ENCODE measurements at regions not wholly inside any gene's neighbourhood (a gene's known extent, or its start where the extent isn't known, plus 50 kb on each side); places are given as distances from the start of the nearest gene placed in this dataset.

- Histone ChIP-seq H3K14ac (ENCODE audit: low read length) (no peak overlapping the region), H3K36me3 (ENCODE audit: control insufficient read depth in 1 of 2, insufficient read depth in 2 of 2, low read length in 2 of 2) (no peaks in the 10 kb centered on the region), H3K9ac (ENCODE audit: low read length) (no peak overlapping the region), H3K4me3 (ENCODE audit: low read depth, low read length) (no peak overlapping the region), H3K4me2 (ENCODE audit: low read length) (no peak overlapping the region), H3K23ac (ENCODE audit: low read length) (no peak overlapping the region), H4K8ac (ENCODE audit: low read depth, low read length) (no peak overlapping the region), H3K4ac (ENCODE audit: low read depth, low read length) (no peak overlapping the region), H4K91ac (ENCODE audit: low read depth, low read length) (no peak overlapping the region), H3K18ac (ENCODE audit: low read length) (no peak overlapping the region), H2AFZ (ENCODE audit: insufficient read depth, low read length, poor library complexity) (no peak overlapping the region), H3K79me2 (ENCODE audit: control insufficient read depth, insufficient read depth, low read length, poor library complexity) (no peaks in the 10 kb centered on the region), H3K9me3 (ENCODE audit: insufficient read depth, low read depth, low read length) (peaks cover 3% of the 10 kb centered on the region), H2BK12ac (ENCODE audit: low read length) (no peak overlapping the region), H3K4me1 (ENCODE audit: control insufficient read depth in 1 of 2, insufficient read depth in 2 of 2, low read length in 2 of 2) (peaks cover 0 to 4% of the 10 kb centered on the region in 2 experiments), H4K12ac (ENCODE audit: low read depth, low read length) (no peak overlapping the region), H2BK120ac (ENCODE audit: insufficient read depth, low read length, poor library complexity) (no peak overlapping the region), H3K27me3 (ENCODE audit: insufficient read depth, low read length) (no peaks in the 10 kb centered on the region), H2BK5ac (ENCODE audit: low read depth, low read length, poor library complexity) (no peak overlapping the region), H3K27ac (ENCODE audit: low read depth, low read length) (no peak overlapping the region), H3K79me1 (ENCODE audit: low read length) (no peaks in the 10 kb centered on the region), H2AK5ac (ENCODE audit: low read length) (no peak overlapping the region)
- WGBS (ENCODE audit: extremely low coverage, insufficient coverage, insufficient read length) = no CpG with 5 or more reads among the region's 2 CpGs
- no peak for DNase-seq
Observed at GRCh38 chr1:242692988-242693387, 168.5 kb upstream of the PLD5 start.

DNA sequence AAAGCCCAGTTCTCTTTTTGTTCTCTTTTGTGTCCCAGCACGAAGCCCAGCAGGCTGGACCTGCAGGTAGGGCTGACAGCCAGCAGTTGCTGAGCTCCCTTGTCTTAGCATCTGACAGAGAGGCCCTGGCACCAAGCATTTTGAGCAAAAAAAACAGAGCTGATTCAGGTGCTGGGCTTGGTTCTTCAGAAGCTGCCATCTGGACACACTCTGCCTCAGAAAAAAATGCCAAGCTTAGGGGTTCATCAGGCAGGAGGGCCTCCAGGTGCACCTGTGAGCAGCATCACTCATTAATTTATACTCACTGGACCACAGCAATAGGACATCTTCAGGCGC lies 167.1 kb upstream of the PLD5 start:
- H4K91ac ChIP-seq (ENCODE audit: low read depth, low read length) = no peak overlapping the region
- H4K8ac ChIP-seq (ENCODE audit: low read depth, low read length) = no peak overlapping the region
- no peak overlapping the region for H3K27ac ChIP-seq (ENCODE audit: low read depth, low read length)
- DNase-seq = no peak
- no peak overlapping the region for H3K4me3 ChIP-seq (ENCODE audit: low read depth, low read length)
- H3K14ac ChIP-seq (ENCODE audit: low read length) = no peak overlapping the region
- no peaks in the 10 kb centered on the region for H3K36me3 ChIP-seq (ENCODE audit: control insufficient read depth in 1 of 2, insufficient read depth in 2 of 2, low read length in 2 of 2)
- H3K18ac ChIP-seq (ENCODE audit: low read length) = no peak overlapping the region
- no peak overlapping the region for H3K9ac ChIP-seq (ENCODE audit: low read length)
- H2BK5ac ChIP-seq (ENCODE audit: low read depth, low read length, poor library complexity) = no peak overlapping the region
- H3K4ac ChIP-seq (ENCODE audit: low read depth, low read length) = no peak overlapping the region
- H3K4me2 ChIP-seq (ENCODE audit: low read length) = no peak overlapping the region
- H4K12ac ChIP-seq (ENCODE audit: low read depth, low read length) = no peak overlapping the region
- H3K27me3 ChIP-seq (ENCODE audit: insufficient read depth, low read length) = no peaks in the 10 kb centered on the region
- H3K9me3 ChIP-seq (ENCODE audit: insufficient read depth, low read depth, low read length) = peaks cover 3% of the 10 kb centered on the region
- H3K79me2 ChIP-seq (ENCODE audit: control insufficient read depth, insufficient read depth, low read length, poor library complexity) = no peaks in the 10 kb centered on the region
- no peak overlapping the region for H2AFZ ChIP-seq (ENCODE audit: insufficient read depth, low read length, poor library complexity)
- no peak overlapping the region for H2BK12ac ChIP-seq (ENCODE audit: low read length)
- no peak overlapping the region for H2BK120ac ChIP-seq (ENCODE audit: insufficient read depth, low read length, poor library complexity)
- peaks cover 0 to 4% of the 10 kb centered on the region in 2 experiments for H3K4me1 ChIP-seq (ENCODE audit: control insufficient read depth in 1 of 2, insufficient read depth in 2 of 2, low read length in 2 of 2)
- WGBS (ENCODE audit: extremely low coverage, insufficient coverage, insufficient read length) = no CpG with 5 or more reads among the region's 2 CpGs
- no peak overlapping the region for H3K23ac ChIP-seq (ENCODE audit: low read length)
- no peak overlapping the region for H2AK5ac ChIP-seq (ENCODE audit: low read length)
- H3K79me1 ChIP-seq (ENCODE audit: low read length) = no peaks in the 10 kb centered on the region

DNA sequence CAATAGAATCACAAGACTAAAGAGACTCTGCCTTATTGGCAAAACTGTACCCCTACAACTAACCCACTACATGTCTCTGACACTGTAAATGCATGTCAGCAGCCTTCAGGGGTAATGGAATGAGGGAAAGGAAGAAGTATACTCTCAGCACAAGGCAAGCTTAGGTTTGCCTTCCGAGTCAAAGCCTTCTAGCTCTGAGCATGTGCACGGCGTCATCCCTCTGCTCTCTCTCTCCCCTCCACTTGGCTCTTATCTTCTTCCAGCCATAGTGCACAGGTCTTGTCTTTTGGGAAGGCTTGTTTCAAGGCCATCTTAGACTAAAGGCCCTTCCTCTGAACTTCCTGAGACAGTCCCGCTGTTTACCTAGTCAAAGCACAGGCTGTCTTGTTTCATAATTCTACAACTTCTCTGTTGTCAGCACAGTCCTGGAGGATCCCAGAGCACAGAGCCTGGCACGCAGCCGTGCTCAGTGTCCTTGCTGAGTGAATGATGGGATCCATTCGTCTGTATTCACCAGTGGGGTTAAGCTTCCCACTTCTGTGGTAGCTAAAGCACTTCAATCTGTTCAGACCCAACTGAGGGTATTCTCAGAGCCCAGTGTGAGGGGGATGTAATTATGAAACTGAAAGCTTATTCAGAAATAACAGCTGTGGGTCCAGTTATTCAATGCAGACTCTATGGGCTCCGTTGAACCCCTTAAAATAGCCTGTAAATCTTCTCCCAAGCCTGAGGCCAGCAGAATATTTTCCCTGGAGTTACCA lies 166.5 kb upstream of the PLD5 start:
- Histone ChIP-seq H4K91ac (ENCODE audit: low read depth, low read length) (no peak overlapping the region), H4K12ac (ENCODE audit: low read depth, low read length) (no peak overlapping the region), H3K27ac (ENCODE audit: low read depth, low read length) (no peak overlapping the region), H3K14ac (ENCODE audit: low read length) (no peak overlapping the region), H2BK120ac (ENCODE audit: insufficient read depth, low read length, poor library complexity) (no peak overlapping the region), H4K8ac (ENCODE audit: low read depth, low read length) (no peak overlapping the region), H3K79me1 (ENCODE audit: low read length) (no peaks in the 10 kb centered on the region), H3K18ac (ENCODE audit: low read length) (no peak overlapping the region), H3K4me3 (ENCODE audit: low read depth, low read length) (no peak overlapping the region), H2AK5ac (ENCODE audit: low read length) (no peak overlapping the region), H3K4me1 (ENCODE audit: control insufficient read depth in 1 of 2, insufficient read depth in 2 of 2, low read length in 2 of 2) (peaks cover 0 to 4% of the 10 kb centered on the region in 2 experiments), H3K27me3 (ENCODE audit: insufficient read depth, low read length) (no peaks in the 10 kb centered on the region), H3K36me3 (ENCODE audit: control insufficient read depth in 1 of 2, insufficient read depth in 2 of 2, low read length in 2 of 2) (no peaks in the 10 kb centered on the region), H3K23ac (ENCODE audit: low read length) (no peak overlapping the region), H2AFZ (ENCODE audit: insufficient read depth, low read length, poor library complexity) (no peak overlapping the region), H3K79me2 (ENCODE audit: control insufficient read depth, insufficient read depth, low read length, poor library complexity) (no peaks in the 10 kb centered on the region), H3K9ac (ENCODE audit: low read length) (no peak overlapping the region), H3K9me3 (ENCODE audit: insufficient read depth, low read depth, low read length) (peaks cover 3% of the 10 kb centered on the region), H3K4ac (ENCODE audit: low read depth, low read length) (no peak overlapping the region), H3K4me2 (ENCODE audit: low read length) (no peak overlapping the region), H2BK5ac (ENCODE audit: low read depth, low read length, poor library complexity) (no peak overlapping the region), H2BK12ac (ENCODE audit: low read length) (no peak overlapping the region)
- WGBS (ENCODE audit: extremely low coverage, insufficient coverage, insufficient read length) = no CpG with 5 or more reads among the region's 8 CpGs
- DNase-seq = no peak

DNA sequence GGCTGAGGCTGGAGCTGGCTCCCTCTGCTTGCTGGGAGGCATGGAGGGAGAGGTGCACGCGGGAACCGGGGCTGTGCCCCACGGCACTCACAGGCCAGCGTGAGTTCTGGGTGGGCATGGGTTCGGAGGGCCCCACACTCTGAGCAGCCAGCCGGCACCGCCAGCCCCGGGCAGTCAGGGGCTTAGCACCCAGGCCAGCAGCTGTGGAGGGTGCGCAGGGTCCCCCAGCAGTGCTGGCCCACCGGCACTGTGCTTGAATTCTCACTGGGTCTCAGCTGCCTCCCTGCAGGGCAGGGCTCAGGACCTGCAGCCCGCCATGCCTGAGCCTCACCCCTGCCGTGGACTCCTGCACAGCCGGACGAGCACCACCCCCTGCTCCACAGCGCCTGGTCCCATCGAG lies 164.9 kb upstream of the PLD5 start:
- Histone ChIP-seq H3K27me3 (ENCODE audit: insufficient read depth, low read length) (no peaks in the 10 kb centered on the region), H3K27ac (ENCODE audit: low read depth, low read length) (no peak overlapping the region), H4K12ac (ENCODE audit: low read depth, low read length) (no peak overlapping the region), H3K14ac (ENCODE audit: low read length) (no peak overlapping the region), H4K8ac (ENCODE audit: low read depth, low read length) (no peak overlapping the region), H3K9ac (ENCODE audit: low read length) (no peak overlapping the region), H3K36me3 (ENCODE audit: control insufficient read depth in 1 of 2, insufficient read depth in 2 of 2, low read length in 2 of 2) (no peaks in the 10 kb centered on the region), H2BK120ac (ENCODE audit: insufficient read depth, low read length, poor library complexity) (no peak overlapping the region), H3K4me2 (ENCODE audit: low read length) (no peak overlapping the region), H3K4ac (ENCODE audit: low read depth, low read length) (no peak overlapping the region), H4K91ac (ENCODE audit: low read depth, low read length) (no peak overlapping the region), H2BK5ac (ENCODE audit: low read depth, low read length, poor library complexity) (no peak overlapping the region), H3K79me2 (ENCODE audit: control insufficient read depth, insufficient read depth, low read length, poor library complexity) (no peaks in the 10 kb centered on the region), H2AFZ (ENCODE audit: insufficient read depth, low read length, poor library complexity) (no peak overlapping the region), H3K18ac (ENCODE audit: low read length) (no peak overlapping the region), H3K9me3 (ENCODE audit: insufficient read depth, low read depth, low read length) (peaks cover 3% of the 10 kb centered on the region), H3K79me1 (ENCODE audit: low read length) (no peaks in the 10 kb centered on the region), H3K23ac (ENCODE audit: low read length) (no peak overlapping the region), H2AK5ac (ENCODE audit: low read length) (no peak overlapping the region), H3K4me3 (ENCODE audit: low read depth, low read length) (no peak overlapping the region), H3K4me1 (ENCODE audit: control insufficient read depth in 1 of 2, insufficient read depth in 2 of 2, low read length in 2 of 2) (peaks cover 0 to 4% of the 10 kb centered on the region in 2 experiments), H2BK12ac (ENCODE audit: low read length) (no peak overlapping the region)
- DNase-seq = no peak
- no CpG with 5 or more reads among the region's 17 CpGs for WGBS (ENCODE audit: extremely low coverage, insufficient coverage, insufficient read length)

Data from trophoblast cell (in vitro differentiated cells and primary cell).